ENCODE measurements at regions not wholly inside any gene's neighbourhood (a gene's known extent, or its start where the extent isn't known, plus 50 kb on each side); places are given as distances from the start of the nearest gene placed in this dataset.
"Not testable (repeated sequence)": the region's sequence is repeated elsewhere in the genome, so short reads cannot be mapped to it uniquely, and the experiment has no call there.

GRCh38 chr12:114064034-114064433 lies 97.9 kb upstream of the RBM19 start:
- not testable (repeated sequence) for TF ChIP-seq POLR2AphosphoS5, POLR2A (IDR thresholded peaks at IDR 0.05)

Data from transverse colon (tissue), 3 donors.